ENCODE measurements at regions not wholly inside any gene's neighbourhood (a gene's known extent, or its start where the extent isn't known, plus 50 kb on each side); places are given as distances from the start of the nearest gene placed in this dataset.

- Histone ChIP-seq H3K27me3 (ENCODE audit: insufficient read depth, low read length) (no peaks in the 10 kb centered on the region), H3K27ac (ENCODE audit: low read depth, low read length) (no peak overlapping the region), H3K4me1 (ENCODE audit: control insufficient read depth, insufficient read depth, low read length, unreplicated experiment) (no peaks in the 10 kb centered on the region), H3K4me3 (ENCODE audit: low read depth, low read length) (no peak overlapping the region), H3K79me2 (ENCODE audit: control insufficient read depth, insufficient read depth, low read length, unreplicated experiment) (no peaks in the 10 kb centered on the region), H2AFZ (ENCODE audit: low read length, unreplicated experiment) (no peak overlapping the region), H3K36me3 (ENCODE audit: insufficient read depth, low read length) (no peaks in the 10 kb centered on the region)
Observed at GRCh38 chr22:22745225-22746060, 101.0 kb downstream of the GGTLC2 start.

DNA sequence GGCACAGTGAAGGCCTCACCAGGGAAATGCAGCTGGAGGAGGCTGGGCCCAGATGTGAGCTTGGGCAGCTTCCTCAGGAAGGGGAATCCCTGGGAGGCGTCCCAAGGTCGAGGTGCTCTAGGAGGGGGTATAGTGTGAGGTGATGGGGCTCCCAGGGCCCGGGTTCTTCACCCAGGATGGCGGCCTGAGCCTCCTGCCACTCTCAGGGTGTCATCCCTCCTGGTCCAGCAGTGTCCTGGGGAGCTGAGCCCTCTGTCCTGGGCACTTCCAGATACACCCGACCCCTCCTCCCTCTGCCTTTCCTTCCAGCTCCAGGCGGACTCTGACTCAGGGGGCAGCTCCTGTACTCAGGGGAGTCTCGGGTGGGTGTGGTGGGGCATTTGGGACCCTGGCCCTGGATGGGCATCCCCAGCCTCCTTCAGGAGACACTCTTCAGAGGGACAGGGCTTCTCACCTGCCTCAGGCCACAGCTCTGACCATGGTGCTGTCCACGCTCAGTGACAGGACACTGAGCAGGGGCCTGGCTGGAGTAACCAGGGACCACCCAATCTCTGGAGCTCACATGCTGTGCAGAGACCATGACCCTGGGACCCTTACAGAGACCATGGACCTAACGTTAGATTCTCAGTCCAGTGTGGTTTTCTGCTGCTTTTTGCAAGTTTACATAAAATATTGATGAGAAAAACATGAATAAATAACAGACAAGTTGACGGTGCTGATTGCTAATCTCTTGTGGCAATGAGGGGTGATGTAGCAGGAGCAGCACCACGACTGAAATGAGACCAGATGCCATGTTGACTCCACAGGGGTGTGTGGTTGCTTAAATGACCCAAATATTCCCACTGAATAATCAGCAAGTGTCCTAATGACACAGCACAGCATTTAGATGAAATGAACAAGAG lies 101.9 kb downstream of the GGTLC2 start:
- Histone ChIP-seq H3K27ac (ENCODE audit: low read depth, low read length) (no peak overlapping the region), H3K4me1 (ENCODE audit: control insufficient read depth, insufficient read depth, low read length, unreplicated experiment) (no peaks in the 10 kb centered on the region), H3K4me3 (ENCODE audit: low read depth, low read length) (no peak overlapping the region), H3K27me3 (ENCODE audit: insufficient read depth, low read length) (no peaks in the 10 kb centered on the region), H3K79me2 (ENCODE audit: control insufficient read depth, insufficient read depth, low read length, unreplicated experiment) (no peaks in the 10 kb centered on the region), H2AFZ (ENCODE audit: low read length, unreplicated experiment) (no peak overlapping the region), H3K36me3 (ENCODE audit: insufficient read depth, low read length) (no peaks in the 10 kb centered on the region)

DNA sequence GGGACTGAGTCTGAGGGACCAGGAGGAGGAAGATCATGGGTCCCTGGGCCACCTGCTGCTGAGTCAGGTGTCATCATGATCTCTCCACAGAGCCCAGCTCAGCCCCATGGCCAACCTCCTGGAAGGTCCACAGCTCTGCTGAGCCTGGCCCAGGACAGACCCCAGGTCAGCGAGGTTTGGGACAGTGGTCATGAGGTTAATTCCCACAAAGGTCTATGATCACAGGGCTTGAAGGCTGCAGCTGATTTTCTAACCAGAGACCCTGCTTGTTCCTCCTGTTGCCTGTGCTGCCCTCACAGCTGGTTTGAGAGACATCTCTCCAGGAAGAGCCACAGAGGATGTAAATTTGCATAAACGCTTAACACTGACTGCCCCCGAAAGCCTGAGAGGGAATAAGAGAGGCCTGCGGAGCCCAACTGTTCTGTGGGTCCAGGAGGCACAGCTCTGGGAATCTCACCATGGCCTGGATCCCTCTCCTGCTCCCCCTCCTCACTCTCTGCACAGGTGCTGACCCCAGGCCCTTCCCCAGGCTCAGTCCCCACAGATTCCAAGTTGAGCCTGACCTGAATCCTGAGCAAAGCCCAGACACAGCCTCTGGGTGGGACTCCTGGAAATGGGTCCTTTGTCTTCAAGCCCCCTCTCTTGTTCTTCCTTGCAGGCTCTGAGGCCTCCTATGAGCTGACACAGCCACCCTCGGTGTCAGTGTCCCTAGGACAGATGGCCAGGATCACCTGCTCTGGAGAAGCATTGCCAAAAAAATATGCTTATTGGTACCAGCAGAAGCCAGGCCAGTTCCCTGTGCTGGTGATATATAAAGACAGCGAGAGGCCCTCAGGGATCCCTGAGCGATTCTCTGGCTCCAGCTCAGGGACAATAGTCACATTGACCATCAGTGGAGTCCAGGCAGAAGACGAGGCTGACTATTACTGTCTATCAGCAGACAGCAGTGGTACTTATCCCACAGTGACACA lies 102.8 kb downstream of the GGTLC2 start:
- Histone ChIP-seq H2AFZ (ENCODE audit: low read length, unreplicated experiment) (no peak overlapping the region), H3K4me1 (ENCODE audit: control insufficient read depth, insufficient read depth, low read length, unreplicated experiment) (peaks cover 2% of the 10 kb centered on the region), H3K79me2 (ENCODE audit: control insufficient read depth, insufficient read depth, low read length, unreplicated experiment) (no peaks in the 10 kb centered on the region), H3K36me3 (ENCODE audit: insufficient read depth, low read length) (no peaks in the 10 kb centered on the region), H3K4me3 (ENCODE audit: low read depth, low read length) (no peak overlapping the region), H3K27ac (ENCODE audit: low read depth, low read length) (no peak overlapping the region), H3K27me3 (ENCODE audit: insufficient read depth, low read length) (no peaks in the 10 kb centered on the region)

- H3K4me3 ChIP-seq (ENCODE audit: low read depth, low read length): no peak overlapping the region
- no peak overlapping the region for H3K27ac ChIP-seq (ENCODE audit: low read depth, low read length)
- no peaks in the 10 kb centered on the region for H3K79me2 ChIP-seq (ENCODE audit: control insufficient read depth, insufficient read depth, low read length, unreplicated experiment)
- no peaks in the 10 kb centered on the region for H3K27me3 ChIP-seq (ENCODE audit: insufficient read depth, low read length)
- peaks cover 12% of the 10 kb centered on the region for H3K4me1 ChIP-seq (ENCODE audit: control insufficient read depth, insufficient read depth, low read length, unreplicated experiment)
- H2AFZ ChIP-seq (ENCODE audit: low read length, unreplicated experiment): no peak overlapping the region
- H3K36me3 ChIP-seq (ENCODE audit: insufficient read depth, low read length): no peaks in the 10 kb centered on the region
Observed at GRCh38 chr22:22748297-22748743, 103.9 kb downstream of the GGTLC2 start.

- H3K4me1 ChIP-seq (ENCODE audit: control insufficient read depth, insufficient read depth, low read length, unreplicated experiment): peaks cover 13% of the 10 kb centered on the region
- H3K27ac ChIP-seq (ENCODE audit: low read depth, low read length): no peak overlapping the region
- H3K79me2 ChIP-seq (ENCODE audit: control insufficient read depth, insufficient read depth, low read length, unreplicated experiment): no peaks in the 10 kb centered on the region
- H3K27me3 ChIP-seq (ENCODE audit: insufficient read depth, low read length): no peaks in the 10 kb centered on the region
- H3K4me3 ChIP-seq (ENCODE audit: low read depth, low read length): no peak overlapping the region
- no peaks in the 10 kb centered on the region for H3K36me3 ChIP-seq (ENCODE audit: insufficient read depth, low read length)
- H2AFZ ChIP-seq (ENCODE audit: low read length, unreplicated experiment): no peak overlapping the region
Observed at GRCh38 chr22:22748756-22749155, 104.3 kb downstream of the GGTLC2 start.

DNA sequence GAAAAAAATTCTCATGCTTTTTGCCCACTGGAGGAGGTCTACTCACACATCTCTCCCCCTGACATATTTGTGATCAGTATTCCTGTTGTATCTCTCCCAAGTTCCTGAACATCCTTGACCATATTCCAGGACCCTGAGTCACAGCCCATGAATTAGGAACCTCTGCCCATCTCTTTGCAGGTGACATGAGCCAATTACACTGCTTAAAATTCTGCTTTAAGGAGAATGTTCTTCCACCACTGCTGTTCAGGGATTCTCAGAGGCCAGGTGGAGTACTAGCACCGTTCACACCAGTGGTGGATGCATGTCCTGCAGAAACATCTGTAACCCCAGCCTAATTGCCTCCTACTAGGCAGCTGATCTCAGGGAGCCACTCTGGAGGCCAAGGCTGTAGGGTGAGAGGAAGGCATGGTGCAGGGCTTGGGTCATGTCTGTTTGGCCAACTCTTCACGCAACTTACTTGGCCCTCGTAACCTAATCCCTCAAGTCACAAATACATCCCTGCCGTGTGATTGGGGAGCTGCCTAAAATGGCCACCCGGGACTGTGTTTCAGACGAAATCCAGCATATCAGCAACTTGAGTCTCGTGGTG lies 104.8 kb downstream of the GGTLC2 start:
- peaks cover 16% of the 10 kb centered on the region for H3K4me1 ChIP-seq (ENCODE audit: control insufficient read depth, insufficient read depth, low read length, unreplicated experiment)
- H3K79me2 ChIP-seq (ENCODE audit: control insufficient read depth, insufficient read depth, low read length, unreplicated experiment): no peaks in the 10 kb centered on the region
- no peaks in the 10 kb centered on the region for H3K36me3 ChIP-seq (ENCODE audit: insufficient read depth, low read length)
- H2AFZ ChIP-seq (ENCODE audit: low read length, unreplicated experiment): no peak overlapping the region
- H3K27me3 ChIP-seq (ENCODE audit: insufficient read depth, low read length): no peaks in the 10 kb centered on the region
- no peak overlapping the region for H3K27ac ChIP-seq (ENCODE audit: low read depth, low read length)
- no peak overlapping the region for H3K4me3 ChIP-seq (ENCODE audit: low read depth, low read length)

DNA sequence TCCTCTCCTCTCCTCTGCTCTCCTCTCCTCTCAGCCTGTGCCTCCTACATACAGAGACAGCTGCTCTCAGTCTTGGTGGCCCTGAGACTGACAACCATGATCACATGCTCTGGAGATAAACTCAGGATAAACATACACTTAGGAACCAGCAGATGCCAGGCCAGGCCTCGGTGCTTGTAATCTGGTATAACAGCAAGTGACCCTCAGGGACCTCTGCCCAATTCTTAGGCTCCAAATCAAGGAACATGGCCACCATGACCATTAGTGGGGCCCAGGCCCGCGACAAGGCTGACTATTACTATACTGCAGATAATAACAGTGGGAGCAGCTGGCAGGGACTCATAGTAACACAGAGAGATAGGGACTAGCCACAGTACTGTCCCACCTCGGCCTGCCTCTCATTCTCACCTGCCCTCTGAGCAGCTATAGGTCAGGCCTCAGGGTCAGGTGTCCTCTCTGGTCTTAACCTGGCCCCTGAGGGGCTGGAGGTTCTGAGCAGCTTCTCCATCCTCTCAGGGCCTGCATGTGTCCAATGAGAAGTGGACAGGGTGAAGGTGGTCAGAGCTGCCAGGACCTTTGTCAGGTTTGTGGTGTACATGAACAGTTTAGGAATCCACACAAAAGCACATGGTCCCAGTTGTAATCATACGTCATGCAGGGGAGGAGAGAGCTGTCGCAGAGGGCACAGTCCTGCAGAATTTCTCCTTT lies 106.1 kb downstream of the GGTLC2 start:
- H3K27ac ChIP-seq (ENCODE audit: low read depth, low read length): no peak overlapping the region
- no peak overlapping the region for H3K4me3 ChIP-seq (ENCODE audit: low read depth, low read length)
- no peaks in the 10 kb centered on the region for H3K27me3 ChIP-seq (ENCODE audit: insufficient read depth, low read length)
- no peaks in the 10 kb centered on the region for H3K79me2 ChIP-seq (ENCODE audit: control insufficient read depth, insufficient read depth, low read length, unreplicated experiment)
- no peak overlapping the region for H2AFZ ChIP-seq (ENCODE audit: low read length, unreplicated experiment)
- peaks cover 20% of the 10 kb centered on the region for H3K4me1 ChIP-seq (ENCODE audit: control insufficient read depth, insufficient read depth, low read length, unreplicated experiment)
- no peaks in the 10 kb centered on the region for H3K36me3 ChIP-seq (ENCODE audit: insufficient read depth, low read length)

DNA sequence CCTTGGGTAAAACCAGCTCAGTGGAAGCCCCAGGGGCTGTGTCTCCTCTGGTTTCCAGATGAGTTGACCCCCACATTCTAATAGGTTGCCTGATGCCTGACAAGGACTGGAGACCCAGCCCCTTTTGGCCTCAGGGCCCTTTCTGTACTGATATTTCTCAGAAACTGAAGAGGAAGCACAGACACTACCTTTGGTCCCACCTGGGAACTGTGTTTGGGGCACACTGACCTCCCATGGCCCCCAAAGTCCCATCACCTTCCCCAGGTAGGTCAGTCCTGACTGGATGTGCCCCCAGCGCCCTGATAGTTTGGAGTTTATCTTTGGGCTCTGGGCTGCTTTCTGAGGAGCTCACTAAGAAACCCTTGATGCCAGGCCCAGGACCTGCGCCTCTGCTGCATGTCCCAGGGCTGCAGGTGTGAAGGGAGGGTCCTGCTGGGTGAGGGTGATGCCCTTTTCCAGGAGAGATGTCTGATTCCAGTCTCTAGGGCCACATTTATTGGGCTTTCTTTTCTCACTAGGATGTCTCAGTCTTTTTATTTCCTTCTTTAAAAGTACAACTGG lies 106.7 kb downstream of the GGTLC2 start:
- Histone ChIP-seq H3K36me3 (ENCODE audit: insufficient read depth, low read length) (no peaks in the 10 kb centered on the region), H3K4me1 (ENCODE audit: control insufficient read depth, insufficient read depth, low read length, unreplicated experiment) (peaks cover 20% of the 10 kb centered on the region), H3K27me3 (ENCODE audit: insufficient read depth, low read length) (no peaks in the 10 kb centered on the region), H3K27ac (ENCODE audit: low read depth, low read length) (no peak overlapping the region), H3K79me2 (ENCODE audit: control insufficient read depth, insufficient read depth, low read length, unreplicated experiment) (no peaks in the 10 kb centered on the region), H2AFZ (ENCODE audit: low read length, unreplicated experiment) (no peak overlapping the region), H3K4me3 (ENCODE audit: low read depth, low read length) (no peak overlapping the region)

GRCh38 chr22:22752199-22752555 lies 107.8 kb downstream of the GGTLC2 start:
- peaks cover 20% of the 10 kb centered on the region for H3K4me1 ChIP-seq (ENCODE audit: control insufficient read depth, insufficient read depth, low read length, unreplicated experiment)
- no peak overlapping the region for H3K27ac ChIP-seq (ENCODE audit: low read depth, low read length)
- no peaks in the 10 kb centered on the region for H3K27me3 ChIP-seq (ENCODE audit: insufficient read depth, low read length)
- H3K79me2 ChIP-seq (ENCODE audit: control insufficient read depth, insufficient read depth, low read length, unreplicated experiment): no peaks in the 10 kb centered on the region
- H3K36me3 ChIP-seq (ENCODE audit: insufficient read depth, low read length): no peaks in the 10 kb centered on the region
- no peak overlapping the region for H2AFZ ChIP-seq (ENCODE audit: low read length, unreplicated experiment)
- H3K4me3 ChIP-seq (ENCODE audit: low read depth, low read length): no peak overlapping the region

Data from ACC112 (cell line).